AG04450 (cell line): ENCODE measurements at regions not wholly inside any gene's neighbourhood (a gene's known extent, or its start where the extent isn't known, plus 50 kb on each side); places are given as distances from the start of the nearest gene placed in this dataset.

Source experiments
- CTCF ChIA-PET: fragments of 300-600, 350-600 bp; formaldehyde crosslinking; extraction: SDS; loops from one replicate; lab custom pipeline; 2022; ENCODE audit warnings: antibody characterized with exemption, inconsistent platforms; lab: Charles Lee
- POLR2A ChIA-PET: fragments of 350-600 bp; formaldehyde crosslinking; extraction: SDS; loops from one replicate; lab custom pipeline; 2021; ENCODE audit warnings: antibody characterized with exemption, inconsistent platforms; lab: Yijun Ruan, JAX
- DNase-seq: peaks from one replicate; pipeline ENCODE4 v3.0.0-alpha.2; 2011; ENCODE audit warnings: low read depth, low spot score
- H3K27ac ChIP-seq: one replicate; pipeline ENCODE4 v1.5.1; 2012; ENCODE audit warnings: low read depth, low read length, control low read depth
- H3K27me3 ChIP-seq: one replicate; pipeline ENCODE4 v1.6.0; 2012; ENCODE audit warnings: low read length; ENCODE audit not compliant: control insufficient read depth, insufficient read depth
- H3K4me3 ChIP-seq: 2 replicates; pipeline ENCODE4 v1.5.1; 2011; ENCODE audit warnings: mild to moderate bottlenecking, low read depth, low read length, control low read depth
- H3K9me3 ChIP-seq: 2 replicates; pipeline ENCODE4 v1.5.1; 2012; ENCODE audit warnings: low read length; ENCODE audit not compliant: control insufficient read depth, insufficient read depth
- TF ChIP-seq, protein P1 (sequence below): IDR thresholded peaks from 2 replicates; pipeline ENCODE4 v1.5.1; 2011; ENCODE audit warnings: low read depth, low read length, control low read depth, inconsistent platforms

DNA sequence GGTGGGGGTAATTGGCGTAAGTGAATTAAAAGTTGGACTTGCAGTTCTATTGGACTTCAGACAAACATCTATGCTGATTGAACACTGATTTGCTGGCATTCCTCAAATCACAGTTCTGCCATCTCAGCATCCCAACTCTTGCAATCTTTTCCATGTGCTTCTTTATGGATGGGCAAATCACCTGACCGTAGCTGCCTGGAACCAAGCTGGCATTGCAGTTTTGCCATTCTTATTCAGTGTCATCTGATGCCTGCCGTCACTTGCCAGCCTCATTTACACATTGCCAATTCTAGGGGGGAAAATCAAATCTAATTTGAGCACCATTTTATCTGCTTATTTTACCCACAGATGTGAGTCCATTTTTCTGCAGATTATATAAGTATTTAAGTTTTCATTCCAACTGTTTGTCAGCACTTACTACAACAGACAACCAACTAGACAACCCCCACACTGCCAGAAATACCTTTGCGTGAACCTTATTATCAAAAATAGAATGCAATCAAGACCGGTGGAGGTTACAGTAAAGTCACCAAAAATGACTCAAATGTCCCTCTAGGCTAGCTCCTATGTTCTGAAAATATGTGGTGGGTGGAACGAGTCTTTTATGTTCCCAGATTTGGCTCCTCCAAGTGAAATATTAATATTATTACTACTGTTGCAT lies 172.3 kb upstream of the CTBP2 start:
- H3K27me3 ChIP-seq, result peaks cover 6% of the 10 kb centered on the region
- POLR2A ChIA-PET, result no interaction called here
- H3K4me3 ChIP-seq, result no peak overlapping the region
- no peaks in the 10 kb centered on the region for H3K9me3 ChIP-seq
- CTCF ChIA-PET, result no interaction called here
- DNase-seq, result no peak
- TF ChIP-seq, protein P1, sequence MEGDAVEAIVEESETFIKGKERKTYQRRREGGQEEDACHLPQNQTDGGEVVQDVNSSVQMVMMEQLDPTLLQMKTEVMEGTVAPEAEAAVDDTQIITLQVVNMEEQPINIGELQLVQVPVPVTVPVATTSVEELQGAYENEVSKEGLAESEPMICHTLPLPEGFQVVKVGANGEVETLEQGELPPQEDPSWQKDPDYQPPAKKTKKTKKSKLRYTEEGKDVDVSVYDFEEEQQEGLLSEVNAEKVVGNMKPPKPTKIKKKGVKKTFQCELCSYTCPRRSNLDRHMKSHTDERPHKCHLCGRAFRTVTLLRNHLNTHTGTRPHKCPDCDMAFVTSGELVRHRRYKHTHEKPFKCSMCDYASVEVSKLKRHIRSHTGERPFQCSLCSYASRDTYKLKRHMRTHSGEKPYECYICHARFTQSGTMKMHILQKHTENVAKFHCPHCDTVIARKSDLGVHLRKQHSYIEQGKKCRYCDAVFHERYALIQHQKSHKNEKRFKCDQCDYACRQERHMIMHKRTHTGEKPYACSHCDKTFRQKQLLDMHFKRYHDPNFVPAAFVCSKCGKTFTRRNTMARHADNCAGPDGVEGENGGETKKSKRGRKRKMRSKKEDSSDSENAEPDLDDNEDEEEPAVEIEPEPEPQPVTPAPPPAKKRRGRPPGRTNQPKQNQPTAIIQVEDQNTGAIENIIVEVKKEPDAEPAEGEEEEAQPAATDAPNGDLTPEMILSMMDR, result no peak
- H3K27ac ChIP-seq, result no peak overlapping the region

- TF ChIP-seq, protein P1, result no peak
- no peaks in the 10 kb centered on the region for H3K9me3 ChIP-seq
- DNase-seq, result no peak
- ChIA-PET POLR2A (no interaction called here), CTCF (interaction anchor here (0.9 to 1.0 kb wide), 2 partner anchors 12 to 284 kb away, joined by 3 to 5 read pairs; no protein-coding TSS in a partner anchor)
- no peak overlapping the region for H3K27ac ChIP-seq
- H3K4me3 ChIP-seq, result no peak overlapping the region
- H3K27me3 ChIP-seq, result peaks cover 9% of the 10 kb centered on the region
Measured at GRCh38 chr10:125331056-125331455, 170.7 kb upstream of the CTBP2 start.

DNA sequence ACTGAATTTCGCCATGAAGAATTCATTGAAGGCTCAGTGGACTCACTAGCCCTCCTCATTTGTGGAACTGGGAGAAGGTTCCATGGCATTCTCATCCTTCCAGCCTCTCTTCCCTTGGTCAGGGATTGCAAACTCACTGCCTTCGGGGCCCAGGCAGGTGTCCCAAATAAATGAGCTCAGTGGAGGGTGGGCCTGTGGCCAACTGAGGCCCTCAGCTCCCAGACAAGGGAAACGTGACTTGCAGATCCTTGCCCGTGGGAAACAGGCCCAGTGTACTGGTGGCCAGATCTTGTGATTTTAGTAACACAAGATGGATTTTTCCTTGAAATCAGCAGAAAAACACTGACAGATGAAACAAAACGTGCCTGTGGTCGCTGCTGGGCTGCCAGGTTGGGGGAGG lies 168.7 kb upstream of the CTBP2 start:
- H3K27ac ChIP-seq, result no peak overlapping the region
- H3K27me3 ChIP-seq, result peaks cover 6% of the 10 kb centered on the region
- TF ChIP-seq, protein P1, result no peak
- no peaks in the 10 kb centered on the region for H3K9me3 ChIP-seq
- DNase-seq, result no peak
- ChIA-PET CTCF (no interaction called here), POLR2A (no interaction called here)
- H3K4me3 ChIP-seq, result no peak overlapping the region

DNA sequence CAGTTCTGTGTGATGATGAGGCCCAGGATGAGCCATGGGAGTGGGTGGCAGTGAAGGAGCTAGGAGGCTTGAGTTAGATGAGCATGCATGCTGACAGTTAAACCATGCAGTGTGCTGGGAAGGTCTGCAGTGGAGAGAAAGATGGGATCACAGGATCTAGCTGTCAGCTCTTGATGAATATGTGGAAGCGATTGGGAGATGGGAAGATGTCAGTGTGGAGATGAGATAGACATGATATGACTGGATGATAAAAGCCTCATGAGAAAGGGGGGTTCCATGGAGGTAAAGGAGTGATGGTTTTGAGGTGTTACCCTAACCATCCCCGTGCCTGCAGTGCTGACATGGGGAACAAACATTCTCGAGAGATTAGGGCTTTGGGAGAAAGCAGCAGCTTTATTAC lies 165.0 kb upstream of the CTBP2 start:
- TF ChIP-seq, protein P1, result no peak
- Histone ChIP-seq H3K4me3 (no peak overlapping the region), H3K27me3 (peaks cover 6% of the 10 kb centered on the region), H3K27ac (no peak overlapping the region), H3K9me3 (peaks cover 5% of the 10 kb centered on the region; the same call in 1 of the 2 replicates)
- CTCF ChIA-PET, result no interaction called here
- DNase-seq, result no peak
- POLR2A ChIA-PET, result no interaction called here

GRCh38 chr10:125316436-125316835 lies 156.1 kb upstream of the CTBP2 start:
- ChIA-PET POLR2A (no interaction called here), CTCF (no interaction called here)
- peaks cover 4% of the 10 kb centered on the region for H3K27me3 ChIP-seq
- no peak overlapping the region for H3K27ac ChIP-seq
- H3K4me3 ChIP-seq, result no peak overlapping the region
- no peaks in the 10 kb centered on the region for H3K9me3 ChIP-seq
- TF ChIP-seq, protein P1, result no peak
- DNase-seq, result no peak
